GM13976 (cell line): ENCODE measurements at regions not wholly inside any gene's neighbourhood (a gene's known extent, or its start where the extent isn't known, plus 50 kb on each side); places are given as distances from the start of the nearest gene placed in this dataset.

Source experiments
- DNase-seq: peaks from one replicate; pipeline ENCODE4 v3.0.0; 2012; ENCODE audit warnings: low spot score
- CTCF ChIP-seq: IDR thresholded peaks from 2 replicates; pipeline ENCODE4 v1.5.1; 2012; ENCODE audit warnings: borderline replicate concordance, mild to moderate bottlenecking; ENCODE audit not compliant: insufficient read depth; ENCODE audit errors: extremely low read depth, missing control alignments, control extremely low read depth
- in situ Hi-C: fragments of 300-500 bp; cut with MboI; formaldehyde crosslinking; loops from one replicate; pipeline ENCODE4 v1.12.0; 2022; ENCODE audit warnings: low sequenced_read_pairs, mixed read lengths, inconsistent platforms; ENCODE audit not compliant: unreplicated experiment

GRCh38 chr6:144855812-144856531 is 570.8 kb downstream of the UTRN start:
- DNase-seq: no peak
- in situ Hi-C loops: no loop called here
- no peak for TF ChIP-seq CTCF

GRCh38 chr6:144856622-144857021 is 571.5 kb downstream of the UTRN start:
- no peak for TF ChIP-seq CTCF

GRCh38 chr6:144857086-144857485 is 572.0 kb downstream of the UTRN start:
- in situ Hi-C loops: no loop called here
- no peak for DNase-seq
- no peak for TF ChIP-seq CTCF

More at GRCh38 chr6:144856622-144857021, 571.5 kb downstream of the UTRN start:
- in situ Hi-C loops: no loop called here
- DNase-seq: no peak

GRCh38 chr6:144862769-144863168 is 577.6 kb downstream of the UTRN start:
- in situ Hi-C loops: no loop called here

GRCh38 chr6:144867761-144868160 is 582.6 kb downstream of the UTRN start:
- DNase-seq: no peak
- in situ Hi-C loops: no loop called here
- TF ChIP-seq CTCF: no peak

More at GRCh38 chr6:144862769-144863168, 577.6 kb downstream of the UTRN start:
- no peak for DNase-seq
- no peak for TF ChIP-seq CTCF

- DNase-seq: no peak
- TF ChIP-seq CTCF: no peak
- in situ Hi-C loops: no loop called here
Measured at GRCh38 chr6:144870782-144871181, 585.6 kb downstream of the UTRN start.
